ENCODE measurements at regions not wholly inside any gene's neighbourhood (a gene's known extent, or its start where the extent isn't known, plus 50 kb on each side); places are given as distances from the start of the nearest gene placed in this dataset.

- Histone ChIP-seq H3K9me3 (no peaks in the 10 kb centered on the region), H3K27ac (no peak overlapping the region), H3K36me3 (no peaks in the 10 kb centered on the region), H3K4me3 (no peak overlapping the region), H3K4me1 (no peaks in the 10 kb centered on the region), H3K27me3 (no peaks in the 10 kb centered on the region)
- no peak for DNase-seq (ENCODE audit: extremely low spot score in 2 of 2)
- TF ChIP-seq POLR2AphosphoS5 (IDR thresholded peaks at IDR 0.05; ENCODE audit: insufficient read depth in 1 of 2, low read depth in 1 of 2) (no peak), POLR2A (IDR thresholded peaks at IDR 0.05) (no peak), CTCF (IDR thresholded peaks at IDR 0.05) (no peak)
- intact Hi-C loops (cut with DNase I), result no loop called here
Measured at GRCh38 chr9:12497790-12498189, 195.4 kb upstream of the TYRP1 start.

GRCh38 chr9:12502520-12502919 is 190.7 kb upstream of the TYRP1 start:
- Histone ChIP-seq H3K9me3 (no peaks in the 10 kb centered on the region), H3K4me3 (no peak overlapping the region), H3K4me1 (no peaks in the 10 kb centered on the region), H3K27ac (no peak overlapping the region), H3K36me3 (no peaks in the 10 kb centered on the region), H3K27me3 (no peaks in the 10 kb centered on the region)
- intact Hi-C loops (cut with DNase I), result no loop called here
- DNase-seq (ENCODE audit: extremely low spot score in 2 of 2), result no peak
- TF ChIP-seq POLR2AphosphoS5 (IDR thresholded peaks at IDR 0.05; ENCODE audit: insufficient read depth in 1 of 2, low read depth in 1 of 2) (no peak), POLR2A (IDR thresholded peaks at IDR 0.05) (no peak), CTCF (IDR thresholded peaks at IDR 0.05) (no peak)

- H3K27ac ChIP-seq, result no peak overlapping the region
- no peaks in the 10 kb centered on the region for H3K4me1 ChIP-seq
- no peaks in the 10 kb centered on the region for H3K36me3 ChIP-seq
- intact Hi-C loops (cut with DNase I), result no loop called here
- H3K9me3 ChIP-seq, result no peaks in the 10 kb centered on the region
- H3K27me3 ChIP-seq, result no peaks in the 10 kb centered on the region
- DNase-seq (ENCODE audit: extremely low spot score in 2 of 2), result no peak
- TF ChIP-seq POLR2AphosphoS5 (IDR thresholded peaks at IDR 0.05; ENCODE audit: insufficient read depth in 1 of 2, low read depth in 1 of 2) (no peak), POLR2A (IDR thresholded peaks at IDR 0.05) (no peak), CTCF (IDR thresholded peaks at IDR 0.05) (no peak)
- H3K4me3 ChIP-seq, result no peak overlapping the region
Measured at GRCh38 chr9:12503606-12504122, 189.5 kb upstream of the TYRP1 start.

GRCh38 chr9:12510551-12510950 is 182.6 kb upstream of the TYRP1 start:
- Histone ChIP-seq H3K9me3 (no peaks in the 10 kb centered on the region), H3K36me3 (no peaks in the 10 kb centered on the region), H3K27me3 (no peaks in the 10 kb centered on the region), H3K27ac (no peak overlapping the region), H3K4me3 (no peak overlapping the region), H3K4me1 (no peaks in the 10 kb centered on the region)
- no peak for DNase-seq (ENCODE audit: extremely low spot score in 2 of 2)
- intact Hi-C loops (cut with DNase I), result no loop called here
- TF ChIP-seq POLR2AphosphoS5 (IDR thresholded peaks at IDR 0.05; ENCODE audit: insufficient read depth in 1 of 2, low read depth in 1 of 2) (no peak), POLR2A (IDR thresholded peaks at IDR 0.05) (no peak), CTCF (IDR thresholded peaks at IDR 0.05) (no peak)

GRCh38 chr9:12511726-12512125 is 181.5 kb upstream of the TYRP1 start:
- Histone ChIP-seq H3K27me3 (no peaks in the 10 kb centered on the region), H3K4me1 (no peaks in the 10 kb centered on the region), H3K9me3 (no peaks in the 10 kb centered on the region), H3K36me3 (no peaks in the 10 kb centered on the region), H3K4me3 (no peak overlapping the region), H3K27ac (no peak overlapping the region)
- intact Hi-C loops (cut with DNase I), result no loop called here
- TF ChIP-seq POLR2AphosphoS5 (IDR thresholded peaks at IDR 0.05; ENCODE audit: insufficient read depth in 1 of 2, low read depth in 1 of 2), result no peak
- TF ChIP-seq CTCF (IDR thresholded peaks at IDR 0.05), result no peak
- TF ChIP-seq POLR2A (IDR thresholded peaks at IDR 0.05), result no peak
- DNase-seq (ENCODE audit: extremely low spot score in 2 of 2), result no peak

Measured in vagina (tissue), 2 donors.